ENCODE measurements at regions not wholly inside any gene's neighbourhood (a gene's known extent, or its start where the extent isn't known, plus 50 kb on each side); places are given as distances from the start of the nearest gene placed in this dataset.
A peak's percentile ranks its signal among the peaks of the same experiment; 100 is the strongest.

GRCh38 chr18:78670778-78671391, 308.7 kb upstream of the SALL3 start:
- TF ChIP-seq CTCF (IDR thresholded peaks at IDR 0.05 in 8 of 11, conservative IDR thresholded peaks at IDR 0.05 in 3 of 11) (no peak), POLR2AphosphoS5 (IDR thresholded peaks at IDR 0.05) (no peak), POLR2A (IDR thresholded peaks at IDR 0.05) (no peak)
- no peaks in the 10 kb centered on the region for H3K9me3 ChIP-seq
- WGBS, 5 donors: 53 to 70% (median 62%) methylated on average over 14 of the region's 14 CpGs
- H3K27me3 ChIP-seq (replicated peaks in 1 of 7): peaks cover 0 to 24% (median 0%) of the 10 kb centered on the region in 7 donors
- intact Hi-C loops (cut with DNase I; ENCODE audit: low total_unique reads): no loop called here
- H3K27ac ChIP-seq: no peak overlapping the region
- H3K36me3 ChIP-seq: no peaks in the 10 kb centered on the region
- no peak overlapping the region for H3K4me3 ChIP-seq
- DNase-seq: peak; percentile 44
- no peaks in the 10 kb centered on the region for H3K4me1 ChIP-seq

DNA sequence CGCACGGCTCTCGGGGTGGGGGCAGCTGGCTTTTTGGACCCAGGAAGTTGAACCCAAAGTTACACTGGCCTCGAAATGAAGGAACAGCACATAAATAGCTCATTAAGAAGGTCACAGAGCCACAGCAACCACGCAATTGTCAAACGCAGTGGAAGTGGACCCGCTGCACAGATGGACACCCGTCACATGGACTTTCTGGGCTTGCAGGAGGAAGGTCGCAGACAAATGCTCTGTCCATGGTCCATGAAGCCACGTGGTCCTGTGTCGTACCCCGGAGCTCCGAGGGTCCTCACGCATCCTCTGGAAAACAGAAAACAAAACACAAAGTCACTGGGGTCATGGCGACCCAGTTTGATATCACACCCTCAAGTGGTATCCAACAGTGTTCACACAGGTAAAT, 308.1 kb upstream of the SALL3 start:
- Histone ChIP-seq H3K36me3 (no peaks in the 10 kb centered on the region), H3K27ac (no peak overlapping the region), H3K4me1 (no peaks in the 10 kb centered on the region), H3K4me3 (no peak overlapping the region), H3K27me3 (replicated peaks in 1 of 7) (peaks cover 0 to 24% (median 0%) of the 10 kb centered on the region in 7 donors), H3K9me3 (no peaks in the 10 kb centered on the region)
- TF ChIP-seq POLR2AphosphoS5 (IDR thresholded peaks at IDR 0.05) (no peak), CTCF (IDR thresholded peaks at IDR 0.05 in 8 of 11, conservative IDR thresholded peaks at IDR 0.05 in 3 of 11) (no peak), POLR2A (IDR thresholded peaks at IDR 0.05) (no peak)
- WGBS, 5 donors: 81 to 87% (median 83%) methylated on average over 15 of the region's 15 CpGs
- no peak for DNase-seq
- intact Hi-C loops (cut with DNase I; ENCODE audit: low total_unique reads): no loop called here

- no peaks in the 10 kb centered on the region for H3K36me3 ChIP-seq
- peaks cover 0 to 24% (median 0%) of the 10 kb centered on the region in 7 donors for H3K27me3 ChIP-seq (replicated peaks in 1 of 7)
- intact Hi-C loops (cut with DNase I; ENCODE audit: low total_unique reads): no loop called here
- H3K4me1 ChIP-seq: no peaks in the 10 kb centered on the region
- no peak overlapping the region for H3K4me3 ChIP-seq
- H3K9me3 ChIP-seq: no peaks in the 10 kb centered on the region
- peak; percentile 49 for DNase-seq
- no peak for TF ChIP-seq POLR2AphosphoS5 (IDR thresholded peaks at IDR 0.05)
- no peak for TF ChIP-seq POLR2A (IDR thresholded peaks at IDR 0.05)
- TF ChIP-seq CTCF (IDR thresholded peaks at IDR 0.05 in 8 of 11, conservative IDR thresholded peaks at IDR 0.05 in 3 of 11): no peak
- 75 to 84% (median 78%) methylated on average over 16 to 21 of the region's 21 CpGs for WGBS, 5 donors
- H3K27ac ChIP-seq: no peak overlapping the region
Measured at GRCh38 chr18:78672862-78673446, 306.7 kb upstream of the SALL3 start.

DNA sequence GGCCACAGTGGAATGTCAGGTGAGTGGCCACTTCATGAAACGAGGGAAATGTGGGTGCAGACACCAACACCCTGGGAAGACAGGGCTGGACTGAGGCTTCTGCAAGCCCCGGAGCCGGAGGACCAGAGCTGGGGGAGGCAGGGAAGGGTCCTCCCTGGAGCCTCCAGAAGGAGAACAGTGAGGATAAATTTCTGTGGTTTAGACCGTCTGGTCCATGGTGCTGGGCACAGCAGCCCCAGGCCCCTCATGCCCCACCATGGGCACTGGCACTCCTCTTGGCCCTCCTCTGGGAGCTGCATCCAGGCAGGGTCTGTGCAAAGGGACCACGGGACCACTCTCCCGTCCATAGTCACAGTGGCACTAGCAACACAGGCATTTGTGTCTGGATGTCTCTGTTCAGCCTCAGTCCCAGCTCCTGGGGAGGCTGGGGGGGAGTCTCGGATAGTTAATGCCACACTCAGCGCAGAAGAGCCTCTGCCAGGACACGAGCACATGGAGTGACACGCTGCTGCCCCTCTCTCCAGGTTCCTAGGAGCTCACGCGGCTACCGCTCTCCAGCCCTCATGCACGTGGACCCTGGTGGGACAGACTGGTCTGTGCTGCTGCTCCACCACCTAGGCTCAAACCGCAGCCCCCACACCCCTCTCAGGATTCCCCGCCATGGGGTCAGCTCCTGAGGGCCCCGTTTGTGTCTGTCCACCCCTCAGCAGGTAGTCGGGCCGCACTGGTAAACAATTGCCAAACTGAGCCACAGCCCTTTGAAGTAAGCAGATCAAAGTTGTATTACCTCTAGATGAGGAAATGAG, 305.9 kb upstream of the SALL3 start:
- Histone ChIP-seq H3K4me1 (no peaks in the 10 kb centered on the region), H3K4me3 (no peak overlapping the region), H3K36me3 (no peaks in the 10 kb centered on the region), H3K27me3 (replicated peaks in 1 of 7) (peaks cover 0 to 24% (median 0%) of the 10 kb centered on the region in 7 donors), H3K27ac (no peak overlapping the region), H3K9me3 (no peaks in the 10 kb centered on the region)
- intact Hi-C loops (cut with DNase I; ENCODE audit: low total_unique reads): no loop called here
- 80 to 88% (median 86%) methylated on average over 16 to 19 of the region's 19 CpGs for WGBS, 5 donors
- peak; percentile 56 for DNase-seq
- TF ChIP-seq CTCF (IDR thresholded peaks at IDR 0.05 in 8 of 11, conservative IDR thresholded peaks at IDR 0.05 in 3 of 11): no peak
- TF ChIP-seq POLR2A (IDR thresholded peaks at IDR 0.05): no peak
- no peak for TF ChIP-seq POLR2AphosphoS5 (IDR thresholded peaks at IDR 0.05)

All from spleen (tissue), 11 donors.